Ovary (tissue), 1 donor: ENCODE measurements at regions not wholly inside any gene's neighbourhood (a gene's known extent, or its start where the extent isn't known, plus 50 kb on each side); places are given as distances from the start of the nearest gene placed in this dataset.

Experiments used
- EP300 ChIP-seq: sonication (generic); formaldehyde crosslinking; IDR thresholded peaks from one replicate; pipeline ENCODE4 v1.6.1; 2017; ENCODE audit warnings: antibody characterized with exemption
- POLR2A ChIP-seq: fragments of 450-650 bp; IDR thresholded peaks from one replicate; pipeline ENCODE4 v1.6.1; 2017; ENCODE audit warnings: antibody characterized with exemption, mild to moderate bottlenecking, moderate library complexity

- TF ChIP-seq POLR2A (no peak), EP300 (no peak)
These were observed 94.6 kb upstream of the SMNDC1 start for GRCh38 chr10:110399106-110399964.
